ENCODE measurements at regions not wholly inside any gene's neighbourhood (a gene's known extent, or its start where the extent isn't known, plus 50 kb on each side); places are given as distances from the start of the nearest gene placed in this dataset.

- TF ChIP-seq CTCF (IDR thresholded peaks at IDR 0.05; ENCODE audit: insufficient read depth, low read length, poor library complexity, severe bottlenecking) (no peak), EZH2phosphoT487 (conservative IDR thresholded peaks at IDR 0.05; ENCODE audit: low read length) (no peak)
These were observed 158.1 kb downstream of the TBXT start for GRCh38 chr6:166009385-166010031.

All from SU-DHL-6 (cell line).